H1 (cell line): ENCODE measurements at regions not wholly inside any gene's neighbourhood (a gene's known extent, or its start where the extent isn't known, plus 50 kb on each side); places are given as distances from the start of the nearest gene placed in this dataset.

Source experiments
- CTCF ChIP-seq, 3 experiments: IDR thresholded peaks; 1 replicate in 2 of 3; 2 replicates in 1 of 3; pipeline versions ENCODE4 v1.5.1 to v1.6.1; 2011; ENCODE audit warnings: low read length in 3 of 3, mild to moderate bottlenecking in 3 of 3, inconsistent platforms in 2 of 3, low read depth in 1 of 3, moderate library complexity in 1 of 3; ENCODE audit not compliant: insufficient read depth in 1 of 3; ENCODE audit errors: control extremely low read depth in 1 of 3
- EZH2 ChIP-seq: fragments of 200-600 bp; sonication (generic); IDR thresholded peaks from 2 replicates; pipeline ENCODE4 v1.7.1; 2012; ENCODE audit warnings: low read depth, mild to moderate bottlenecking, moderate library complexity, low read length, inconsistent platforms; ENCODE audit not compliant: severe bottlenecking
- RFX5 ChIP-seq: IDR thresholded peaks from 2 replicates; pipeline ENCODE4 v1.6.1; 2011; ENCODE audit warnings: low read depth, low read length, improper control_type of control experiment, borderline replicate concordance
- SP2 ChIP-seq: IDR thresholded peaks from 2 replicates; pipeline ENCODE4 v1.6.1; 2012; ENCODE audit warnings: mild to moderate bottlenecking, low read length, inconsistent platforms
- TBP ChIP-seq: IDR thresholded peaks from 2 replicates; pipeline ENCODE4 v1.6.1; 2011; ENCODE audit warnings: low read depth, low read length, improper control_type of control experiment
- TF ChIP-seq, protein P1 (sequence below): IDR thresholded peaks from 2 replicates; pipeline ENCODE4 v1.6.1; 2012; ENCODE audit warnings: inconsistent platforms
- TF ChIP-seq, protein P2 (sequence below): IDR thresholded peaks from 2 replicates; pipeline ENCODE4 v1.6.1; 2011; ENCODE audit warnings: low read depth, mild to moderate bottlenecking, low read length; ENCODE audit not compliant: insufficient read depth

DNA sequence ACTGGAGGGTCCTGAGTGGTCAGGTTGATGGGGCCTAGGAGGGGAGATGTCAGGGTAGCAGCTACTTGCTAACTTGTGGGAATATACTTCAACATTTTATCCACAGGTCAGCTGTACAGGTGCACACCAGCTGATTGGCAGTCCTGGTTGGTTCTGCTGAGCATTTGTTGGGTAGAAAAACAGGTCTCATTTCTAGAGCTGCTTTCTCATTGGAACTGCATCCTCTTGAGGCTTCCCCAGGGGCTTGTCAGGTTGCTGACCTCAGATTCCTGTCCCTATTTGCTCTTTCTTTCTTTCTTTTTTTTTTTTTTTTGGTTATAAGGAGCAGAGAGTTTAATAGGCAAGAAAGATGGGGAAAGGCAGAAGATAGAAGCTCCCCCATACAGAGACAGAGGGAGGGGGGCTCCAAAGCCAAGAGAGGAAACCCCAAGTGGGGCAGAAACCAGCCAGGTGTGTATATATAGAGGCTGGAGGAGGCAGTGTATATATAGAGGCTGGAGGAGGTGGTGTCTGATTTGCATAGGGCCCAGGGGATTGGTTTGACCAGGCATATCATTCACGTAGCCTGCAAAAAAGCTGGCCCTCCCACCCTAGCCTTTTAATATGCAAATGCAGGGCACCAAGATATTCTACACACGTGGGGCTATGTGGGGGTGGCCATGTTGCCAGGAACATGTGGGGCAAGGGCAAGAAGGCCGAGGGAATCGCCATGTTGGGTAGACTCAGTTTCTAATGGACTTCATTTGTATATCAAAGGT, 57.3 kb upstream of the STUM start:
- TF ChIP-seq CTCF (IDR thresholded peaks at IDR 0.05; ENCODE audit: control extremely low read depth in 1 of 3, insufficient read depth in 1 of 3, low read depth in 1 of 3, low read length in 3 of 3) (no peak), TBP (no peak), EZH2 (no peak), RFX5 (no peak), SP2 (no peak)
- TF ChIP-seq, protein P1, sequence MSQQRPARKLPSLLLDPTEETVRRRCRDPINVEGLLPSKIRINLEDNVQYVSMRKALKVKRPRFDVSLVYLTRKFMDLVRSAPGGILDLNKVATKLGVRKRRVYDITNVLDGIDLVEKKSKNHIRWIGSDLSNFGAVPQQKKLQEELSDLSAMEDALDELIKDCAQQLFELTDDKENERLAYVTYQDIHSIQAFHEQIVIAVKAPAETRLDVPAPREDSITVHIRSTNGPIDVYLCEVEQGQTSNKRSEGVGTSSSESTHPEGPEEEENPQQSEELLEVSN: peak; percentile 43; the same call in 1 of the 2 replicates
- TF ChIP-seq, protein P2, sequence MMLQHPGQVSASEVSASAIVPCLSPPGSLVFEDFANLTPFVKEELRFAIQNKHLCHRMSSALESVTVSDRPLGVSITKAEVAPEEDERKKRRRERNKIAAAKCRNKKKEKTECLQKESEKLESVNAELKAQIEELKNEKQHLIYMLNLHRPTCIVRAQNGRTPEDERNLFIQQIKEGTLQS: no peak
